G401 (cell line): ENCODE measurements at regions not wholly inside any gene's neighbourhood (a gene's known extent, or its start where the extent isn't known, plus 50 kb on each side); places are given as distances from the start of the nearest gene placed in this dataset.
"Not testable (repeated sequence)": the region's sequence is repeated elsewhere in the genome, so short reads cannot be mapped to it uniquely, and the experiment has no call there.

Experiments used
- DNase-seq: peaks from one replicate; pipeline ENCODE4 v3.0.0-alpha.2; 2015; ENCODE audit warnings: low spot score
- in situ Hi-C: cut with HindIII; loops from 2 replicates; pipeline ENCODE4 v1.10.0; 2016; ENCODE audit warnings: low sequenced_read_pairs, mixed read lengths

DNA sequence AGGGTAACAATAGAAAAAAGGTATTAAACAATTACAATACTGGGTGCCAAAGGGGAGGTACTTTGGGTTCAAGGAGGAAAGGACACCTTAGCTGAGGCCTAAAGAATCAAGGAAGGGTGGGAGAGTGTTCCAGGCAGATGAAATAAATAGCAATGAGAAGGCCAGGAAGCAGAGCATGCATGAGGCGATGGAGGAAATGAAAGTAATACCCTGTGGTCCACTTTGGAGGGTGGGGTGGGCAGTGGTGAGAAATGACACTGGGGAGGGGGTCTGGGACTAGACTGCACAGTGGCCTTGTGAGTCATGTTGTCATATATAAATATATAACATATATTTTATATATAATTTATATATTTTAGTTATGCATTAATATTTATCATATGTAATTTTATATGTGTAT, 55.9 kb downstream of the BHLHE40 start:
- in situ Hi-C loops = no loop called here
- DNase-seq = no peak

DNA sequence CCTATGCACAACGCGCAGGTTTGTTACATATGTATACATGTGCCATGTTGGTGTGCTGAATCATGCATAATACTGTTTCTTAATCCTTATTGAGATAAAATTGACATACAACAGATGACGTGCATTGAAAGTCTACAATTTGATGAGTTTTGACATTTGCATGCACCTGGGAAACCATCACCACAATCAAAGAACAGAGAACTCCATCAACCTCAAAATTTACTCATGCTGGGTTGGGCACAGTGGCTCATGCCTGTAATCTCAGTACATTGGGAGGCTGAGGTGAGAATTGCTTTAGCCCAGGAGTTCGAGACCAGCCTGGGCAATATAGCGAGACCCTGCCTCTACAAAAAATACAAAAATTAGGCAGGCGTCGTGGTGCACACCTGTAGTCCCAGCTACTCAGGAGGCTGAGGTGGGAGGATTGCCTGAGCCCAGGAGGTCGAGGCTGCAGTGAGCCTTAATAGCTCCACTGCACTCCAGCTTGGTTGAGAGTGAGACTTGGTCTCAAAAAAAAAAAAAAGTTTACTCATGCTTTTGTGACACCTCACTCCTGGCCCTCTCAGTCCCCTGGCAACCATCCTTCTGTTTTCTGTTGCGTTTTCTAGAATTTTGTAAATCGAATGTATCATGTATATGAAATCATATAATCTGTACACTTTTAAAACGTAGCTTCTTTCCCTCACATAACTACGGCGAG, 56.6 kb downstream of the BHLHE40 start:
- in situ Hi-C loops = no loop called here
- DNase-seq = no peak

DNA sequence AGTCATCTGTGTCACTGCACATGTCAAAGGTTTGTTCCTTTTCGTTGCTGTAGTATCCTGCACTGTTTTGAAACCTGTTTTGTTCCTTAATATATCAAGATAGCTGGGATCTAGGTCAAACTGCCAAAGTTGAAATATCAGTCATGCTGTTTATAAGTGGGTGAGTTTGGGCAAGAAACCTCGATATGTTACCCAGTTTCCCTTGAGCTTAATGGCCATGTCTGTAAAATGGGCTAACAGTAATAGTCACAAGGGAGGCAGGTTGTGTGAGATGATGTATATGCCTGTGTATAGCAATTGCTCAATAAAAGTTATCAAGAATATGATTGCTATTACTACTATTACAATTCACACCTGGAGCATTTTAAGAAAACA, 57.1 kb downstream of the BHLHE40 start:
- in situ Hi-C loops = no loop called here
- DNase-seq = no peak

DNA sequence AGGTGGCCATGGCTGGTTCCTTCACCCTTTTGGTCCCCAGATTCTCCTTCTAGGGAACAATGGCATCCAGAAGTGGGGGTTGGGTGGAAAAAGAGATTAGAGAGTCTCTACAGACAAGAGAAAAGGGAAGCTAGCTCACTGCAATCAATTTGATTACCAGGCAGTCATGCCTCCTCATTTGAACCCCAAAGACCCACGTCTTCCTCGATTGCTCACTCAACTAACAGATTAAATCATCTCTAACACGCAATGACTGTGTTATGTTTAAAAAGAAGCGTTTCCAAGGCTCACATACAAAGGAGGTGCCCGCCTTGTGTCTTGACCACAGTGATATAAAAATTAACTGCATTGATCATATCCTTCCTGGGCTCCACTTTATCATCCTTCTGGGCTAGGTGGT, 57.6 kb downstream of the BHLHE40 start:
- DNase-seq = no peak
- in situ Hi-C loops = no loop called here

DNA sequence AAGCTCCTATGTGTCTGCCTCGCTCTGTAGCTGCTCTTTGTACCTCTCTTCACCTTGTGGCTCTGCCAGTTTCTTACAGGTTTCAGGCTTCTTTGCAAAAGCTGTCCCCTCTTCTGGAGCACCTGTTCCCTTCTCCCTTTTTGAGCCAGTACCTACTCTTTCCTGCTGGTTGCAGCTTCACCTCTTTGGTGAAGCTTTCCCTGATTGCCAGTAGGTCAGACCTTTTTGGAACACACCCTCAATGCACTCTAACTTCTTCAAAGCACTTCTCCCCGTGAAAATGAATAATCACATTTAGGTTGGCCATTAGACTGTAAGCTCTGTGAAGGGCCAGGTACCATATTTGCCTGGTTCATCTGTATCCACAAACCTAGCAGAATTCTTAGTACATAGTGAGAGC, 60.3 kb downstream of the BHLHE40 start:
- in situ Hi-C loops = no loop called here

DNA sequence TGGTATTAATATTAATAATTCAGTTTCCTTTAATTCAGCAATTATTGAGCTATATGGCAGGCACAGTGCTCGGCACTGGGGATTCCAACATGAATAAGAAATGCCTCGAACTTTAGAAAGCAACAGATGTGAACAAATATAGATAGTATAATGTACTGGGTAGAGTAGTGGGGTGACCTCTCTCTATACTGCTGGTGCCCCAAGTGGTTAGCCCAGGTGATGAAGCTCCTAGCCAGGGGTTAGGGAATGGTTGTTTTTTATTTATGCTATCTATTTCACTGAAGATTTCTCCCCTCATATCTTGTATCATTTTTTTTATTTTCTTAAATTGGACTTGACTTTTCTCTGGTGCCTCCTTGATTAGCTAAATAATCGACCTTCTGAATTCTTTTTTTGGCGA, 62.1 kb downstream of the BHLHE40 start:
- in situ Hi-C loops = no loop called here
- no peak for DNase-seq

More for the DNA sequence above, 60.3 kb downstream of the BHLHE40 start:
- no peak for DNase-seq

DNA sequence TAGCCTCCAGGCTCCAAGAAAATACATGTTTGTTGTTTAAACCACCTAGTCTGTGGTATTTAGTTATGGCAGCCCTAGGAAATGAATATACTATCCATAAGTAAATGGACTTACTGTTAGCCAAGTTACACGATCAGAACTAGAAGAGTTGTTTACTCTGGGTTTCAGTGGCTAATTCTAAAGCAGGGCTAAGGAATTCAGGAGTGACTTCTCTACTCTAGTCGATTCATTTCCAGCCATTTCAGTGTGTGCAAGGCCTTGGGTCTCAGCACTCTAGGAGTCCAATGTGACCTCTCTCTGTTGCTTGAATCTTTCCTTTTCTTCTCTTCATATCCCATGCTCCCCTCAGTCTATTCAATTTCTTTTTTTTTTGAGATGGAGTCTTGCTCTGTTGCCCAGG, 66.7 kb downstream of the BHLHE40 start:
- in situ Hi-C loops = no loop called here
- DNase-seq = no peak

DNA sequence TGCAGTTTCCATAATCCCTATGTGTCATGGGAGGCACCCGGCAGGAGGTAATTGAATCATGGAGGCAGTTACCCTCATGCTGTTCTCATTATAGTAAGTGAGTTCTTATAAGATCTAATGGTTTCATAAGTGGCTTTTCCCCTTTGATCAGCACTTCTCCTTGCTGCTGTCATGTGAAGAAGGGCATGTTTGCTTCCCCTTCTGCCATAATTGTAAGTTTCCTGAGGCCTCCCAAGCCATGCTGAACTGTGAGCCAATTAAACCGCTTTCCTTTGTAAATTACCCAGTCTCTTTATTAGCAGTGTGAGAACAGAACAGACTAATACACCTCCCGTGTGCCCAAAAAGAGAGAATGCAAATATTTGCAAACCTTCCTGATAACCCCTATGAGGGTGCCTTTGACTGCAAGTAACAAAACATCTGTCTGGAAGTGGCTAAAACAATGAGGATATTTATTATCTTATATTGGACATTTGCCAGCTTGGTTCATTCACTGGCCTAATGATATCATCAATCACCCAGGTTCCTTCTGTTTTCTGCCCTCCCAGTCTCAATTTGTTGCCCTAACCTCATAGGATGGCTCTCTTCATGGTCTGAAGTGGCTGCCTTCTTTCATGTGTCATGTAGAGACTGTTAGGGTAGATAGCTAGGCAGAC, 68.7 kb downstream of the BHLHE40 start:
- no peak for DNase-seq
- in situ Hi-C loops = no loop called here

DNA sequence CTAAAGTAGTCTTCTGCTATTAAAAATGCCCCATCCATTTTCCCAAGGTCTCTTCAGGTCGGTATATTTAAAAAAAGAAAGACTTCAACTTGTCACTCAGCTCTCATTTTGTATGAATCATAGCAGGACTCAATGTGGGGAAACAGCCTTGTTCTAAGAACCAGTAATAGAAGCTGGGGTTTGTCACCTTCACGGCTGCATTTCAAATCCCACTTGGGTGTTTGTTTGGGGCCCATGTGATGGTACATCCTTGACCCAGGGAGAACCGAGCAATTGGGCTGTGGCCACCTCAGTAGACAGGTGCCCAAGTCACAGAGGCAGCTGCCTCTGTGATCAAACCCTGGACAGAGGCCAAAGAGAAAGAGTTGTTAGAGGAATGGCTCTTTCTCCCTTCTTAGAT, 70.3 kb upstream of the ARL8B start:
- in situ Hi-C loops = no loop called here
- DNase-seq = peak; percentile 16

DNA sequence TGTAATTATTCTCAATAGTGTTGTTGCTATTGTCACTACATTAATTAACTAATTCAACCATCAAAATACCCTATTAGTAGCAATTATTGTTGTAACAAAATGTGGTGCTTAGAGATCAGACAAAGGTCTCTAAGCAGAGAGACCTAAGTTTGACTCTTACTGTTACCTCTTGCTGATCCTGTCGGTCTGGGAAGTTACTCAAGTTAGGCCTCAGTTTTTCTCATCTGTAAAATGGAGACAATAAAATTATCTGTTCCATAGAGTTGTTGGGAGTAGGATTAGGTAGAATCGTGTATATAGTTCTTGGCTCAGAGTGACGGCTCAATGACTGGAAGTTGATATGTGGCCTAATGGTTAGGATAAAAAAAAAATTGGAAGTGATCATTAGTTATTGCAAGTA, 69.8 kb upstream of the ARL8B start:
- in situ Hi-C loops = no loop called here
- no peak for DNase-seq

DNA sequence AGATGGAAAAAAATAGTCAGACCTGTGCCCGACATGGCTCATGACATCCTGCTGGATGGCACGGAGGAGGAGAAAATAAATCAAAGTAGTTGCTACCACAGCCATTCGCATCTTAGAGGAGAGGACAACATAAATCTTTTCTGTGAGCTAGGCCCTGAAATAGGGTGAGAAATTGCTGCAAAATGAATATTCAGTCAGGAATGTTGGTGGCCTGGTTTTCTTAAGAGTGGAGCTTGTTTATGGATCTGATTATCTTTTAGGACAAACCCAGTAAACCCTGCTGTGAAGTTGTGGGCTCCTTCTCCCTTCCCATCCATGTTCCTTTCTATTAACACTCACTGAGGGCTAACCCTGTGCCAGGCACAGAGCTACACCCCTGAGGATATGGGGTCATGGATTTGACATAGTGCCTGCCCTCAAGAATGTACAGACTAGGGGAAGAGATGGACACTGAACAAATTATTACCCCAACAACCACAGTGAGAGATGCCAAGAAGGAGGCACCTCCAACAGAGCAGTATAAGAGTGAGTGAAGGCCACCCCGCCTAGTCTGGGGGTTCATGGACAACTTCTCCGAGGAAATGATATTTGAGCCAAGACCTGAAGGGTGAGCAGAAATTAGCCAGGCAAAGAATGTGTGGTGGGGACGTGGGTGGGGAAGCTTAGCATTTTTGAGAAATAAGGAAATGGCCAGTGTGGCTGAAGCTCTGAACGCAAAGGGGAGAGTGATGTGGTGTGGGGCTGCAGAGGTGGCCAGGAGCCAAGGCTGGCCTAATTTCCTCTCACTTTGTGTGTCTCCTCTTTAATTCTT, 68.9 kb upstream of the ARL8B start:
- in situ Hi-C loops = no loop called here

DNA sequence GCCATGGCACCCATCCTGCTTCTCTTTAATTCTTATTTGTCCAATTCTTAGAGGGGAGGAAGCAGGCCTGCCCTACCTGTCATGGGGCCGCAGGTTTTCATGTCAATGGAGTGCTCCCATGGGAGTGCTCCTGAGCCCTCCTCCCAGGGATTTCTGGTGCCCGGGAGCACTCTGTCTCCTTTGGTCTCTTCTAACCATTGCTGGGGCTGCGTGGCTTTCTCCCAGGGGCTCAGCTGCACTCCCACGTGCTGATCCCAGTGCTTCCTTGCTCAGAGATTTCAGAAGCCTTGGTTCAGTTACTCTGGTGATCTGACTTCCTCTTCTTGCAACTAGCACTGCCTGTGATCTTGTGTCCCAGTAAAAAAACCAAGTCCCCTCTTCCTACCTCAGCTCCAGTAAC, 68.0 kb upstream of the ARL8B start:
- DNase-seq = no peak
- in situ Hi-C loops = no loop called here

More for the DNA sequence above, 68.9 kb upstream of the ARL8B start:
- peak; percentile 15 for DNase-seq

DNA sequence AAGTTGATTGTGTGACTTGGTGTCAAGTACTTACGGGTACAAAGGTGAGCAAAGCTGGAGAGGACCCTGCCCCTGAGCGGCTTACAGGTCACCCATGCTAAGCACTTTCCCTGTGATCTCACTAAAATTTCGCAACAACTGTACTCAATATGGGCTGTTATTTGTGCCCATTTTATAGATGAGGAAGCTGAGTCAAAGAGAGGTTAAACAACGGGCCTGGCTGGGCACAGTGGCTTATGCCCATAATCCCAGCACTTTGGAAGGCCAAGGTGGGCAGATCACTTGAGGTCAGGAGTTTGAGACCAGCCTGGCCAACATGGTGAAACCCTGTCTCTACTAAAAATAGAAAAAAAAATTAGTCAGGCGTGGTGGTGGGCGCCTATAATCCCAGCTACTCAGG, 67.5 kb upstream of the ARL8B start:
- in situ Hi-C loops, DNase-seq: not testable (repeated sequence)

DNA sequence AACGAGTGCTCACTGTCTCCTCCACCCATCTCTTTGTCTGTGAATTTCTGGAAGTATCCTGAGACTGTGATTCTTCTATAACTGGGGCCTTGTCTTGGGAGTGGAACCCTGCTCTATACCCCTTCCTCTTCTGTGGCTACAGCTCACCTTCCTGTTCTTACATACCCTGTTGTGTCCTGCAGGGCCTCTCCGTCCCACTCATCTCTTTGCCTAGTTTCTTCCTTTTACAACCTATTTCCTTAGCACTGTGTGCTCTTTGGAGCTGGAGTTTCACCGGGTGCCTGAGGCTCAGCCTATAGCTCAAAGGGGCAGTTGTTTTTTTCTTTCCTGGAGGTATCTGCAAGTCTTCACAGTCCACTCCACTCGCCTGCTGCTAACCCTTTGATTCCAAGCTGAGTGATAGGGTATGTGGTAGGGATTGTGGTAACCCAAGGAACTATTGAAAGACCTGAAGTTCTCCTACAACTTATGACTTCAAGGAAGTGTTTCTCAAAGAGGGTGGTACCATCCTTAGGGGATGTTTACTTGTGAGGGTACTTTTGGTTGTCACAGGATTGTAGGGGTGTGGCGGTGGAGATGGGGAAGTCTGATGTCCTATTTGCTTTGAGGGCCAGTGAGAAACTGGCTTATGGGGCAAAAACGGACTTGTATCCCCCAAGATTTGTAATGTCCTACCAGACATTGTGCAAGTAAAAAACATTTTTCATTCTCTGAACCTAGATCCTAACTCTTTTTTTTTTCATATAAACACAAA, 66.6 kb upstream of the ARL8B start:
- in situ Hi-C loops = no loop called here
- no peak for DNase-seq

DNA sequence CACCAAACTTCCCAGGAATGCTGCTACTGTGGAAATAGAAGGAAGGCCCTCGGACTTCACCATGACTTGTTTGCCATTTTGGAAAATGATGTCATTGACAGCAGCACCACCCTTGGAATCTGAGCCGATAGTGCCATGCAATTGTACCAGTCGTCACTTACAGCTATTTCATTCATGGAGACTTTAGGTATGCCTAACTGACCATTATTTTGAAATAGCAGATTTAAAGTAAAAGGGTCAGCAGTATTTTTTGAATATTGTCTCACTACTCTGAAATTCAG, 66.0 kb upstream of the ARL8B start:
- in situ Hi-C loops = no loop called here
- DNase-seq = no peak

DNA sequence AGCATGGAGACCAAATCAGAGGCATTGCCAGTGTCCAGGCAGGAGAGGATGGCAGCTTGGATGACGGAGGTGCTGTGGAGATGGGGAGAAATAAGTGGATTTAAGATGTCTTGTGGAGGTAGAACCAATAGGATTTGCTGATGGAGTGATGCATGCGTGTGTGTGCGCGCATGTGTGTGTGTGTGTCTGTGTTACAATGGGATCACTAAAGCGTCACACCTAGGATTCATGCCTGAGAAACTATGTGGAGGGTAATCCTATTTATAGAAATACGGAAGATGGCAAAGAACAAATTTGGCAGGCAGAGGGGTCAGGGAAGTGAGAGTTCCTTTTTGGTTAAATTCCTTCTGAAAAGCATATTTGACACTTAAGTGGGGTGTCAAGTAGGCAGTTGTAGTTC, 64.8 kb upstream of the ARL8B start:
- DNase-seq = peak; percentile 6
- in situ Hi-C loops = no loop called here

DNA sequence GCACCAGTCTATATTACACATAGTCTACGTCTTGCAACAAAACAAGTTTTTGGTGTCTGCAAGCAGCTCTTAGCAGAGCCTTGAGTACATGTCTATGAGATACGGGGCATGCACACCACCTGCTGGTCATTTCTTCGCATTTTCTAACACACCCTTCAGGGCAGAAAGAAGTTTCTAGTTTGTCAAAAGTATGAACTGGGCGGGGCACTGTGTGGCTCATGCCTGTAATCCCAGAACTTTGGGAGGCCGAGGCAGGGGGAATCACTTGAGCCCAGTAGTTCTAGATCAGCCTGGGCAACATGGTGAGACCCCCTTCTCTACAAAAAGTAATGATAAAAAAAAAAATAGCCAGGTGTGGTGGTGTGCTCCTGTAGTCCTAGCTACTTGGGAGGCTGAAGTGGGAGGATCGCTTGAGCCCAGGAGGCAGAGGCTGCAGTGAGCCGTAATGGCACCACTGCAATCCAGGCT, 64.2 kb upstream of the ARL8B start:
- peak; percentile 77 for DNase-seq
- in situ Hi-C loops = no loop called here

DNA sequence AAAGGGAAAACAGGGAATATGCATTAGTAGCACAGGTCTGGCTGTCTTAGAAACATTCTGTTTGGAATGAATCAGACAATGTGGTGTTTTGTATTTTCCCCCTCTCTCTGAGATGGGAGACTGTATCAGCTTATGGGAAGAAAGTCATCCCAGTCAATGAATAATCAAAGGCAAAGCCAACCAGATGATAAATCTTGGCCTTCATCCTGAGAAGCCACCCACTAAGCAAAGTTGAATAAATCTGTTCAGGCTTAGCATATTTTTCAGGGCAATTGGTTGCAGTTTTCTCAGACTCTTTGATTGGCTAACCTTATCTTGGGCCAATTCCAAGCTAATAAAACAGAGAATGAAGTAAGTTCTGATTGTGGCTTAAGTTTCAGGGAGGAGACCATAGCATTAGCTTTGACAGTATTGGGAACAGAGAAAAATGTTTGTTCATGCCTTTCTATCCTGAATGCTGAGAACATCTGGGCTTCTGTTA, 63.6 kb upstream of the ARL8B start:
- DNase-seq = no peak

DNA sequence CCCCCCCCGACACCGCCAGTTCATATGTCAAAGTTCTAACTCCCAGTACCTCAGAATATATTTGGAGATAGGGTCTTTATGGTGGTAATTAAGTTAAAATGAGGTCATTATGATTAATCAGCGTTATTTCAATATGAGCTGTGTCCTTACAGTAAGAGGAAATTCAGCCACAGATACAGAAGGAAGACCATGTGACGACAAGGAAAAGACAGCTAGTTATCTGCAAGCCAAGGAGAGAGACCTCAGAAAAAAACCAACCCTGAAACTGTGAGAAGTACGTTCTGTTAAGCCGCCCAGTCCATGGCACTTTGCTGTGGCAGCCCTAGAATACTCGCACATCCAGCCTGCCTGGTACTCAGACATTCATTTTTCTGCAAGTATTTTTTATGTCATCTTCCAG, 62.3 kb upstream of the ARL8B start:
- in situ Hi-C loops = no loop called here
- no peak for DNase-seq

More for the DNA sequence above, 63.6 kb upstream of the ARL8B start:
- in situ Hi-C loops = no loop called here

DNA sequence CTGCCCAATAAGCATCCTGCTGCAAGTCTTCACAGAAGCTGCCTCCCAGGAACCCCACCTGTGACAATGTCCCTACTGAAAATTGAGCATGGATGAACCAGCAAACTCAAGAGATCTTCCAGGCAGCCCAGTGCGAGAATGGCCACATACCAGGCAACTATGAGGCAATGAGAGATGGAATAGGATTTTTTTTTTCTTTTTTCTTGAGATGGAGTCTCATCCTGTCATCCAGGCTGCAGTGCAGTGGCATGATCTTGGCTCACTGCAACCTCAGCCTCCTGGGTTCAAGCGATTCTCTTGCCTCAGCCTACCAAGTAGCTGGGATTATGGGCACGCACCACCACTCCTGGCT, 60.9 kb upstream of the ARL8B start:
- in situ Hi-C loops = no loop called here

More for the DNA sequence above, 60.9 kb upstream of the ARL8B start:
- no peak for DNase-seq
